T-helper 2 cell treated with Interferon-gamma antibody and Interleukin-4, amounts not matched to agents 5 μg/mL and 100 μg/mL, for 36 hours (primary cell): ENCODE measurements at regions not wholly inside any gene's neighbourhood (a gene's known extent, or its start where the extent isn't known, plus 50 kb on each side); places are given as distances from the start of the nearest gene placed in this dataset.

ENCODE experiments used
- DNase-seq: peaks from one replicate; pipeline ENCODE4 v3.0.0; 2021; ENCODE audit warnings: low spot score
- H3K27ac Mint-ChIP-seq: one replicate; pipeline ENCODE4 v1.8.0; 2021; ENCODE audit warnings: mild to moderate bottlenecking, mixed read lengths
- H3K27me3 Mint-ChIP-seq: one replicate; pipeline ENCODE4 v1.8.0; 2021; ENCODE audit warnings: low read depth, mixed read lengths
- H3K36me3 Mint-ChIP-seq: one replicate; pipeline ENCODE4 v1.8.0; 2021; ENCODE audit warnings: low read depth, mixed read lengths
- H3K4me1 Mint-ChIP-seq: one replicate; pipeline ENCODE4 v1.8.0; 2021; ENCODE audit warnings: low read depth, mixed read lengths
- H3K4me3 Mint-ChIP-seq: one replicate; pipeline ENCODE4 v1.8.0; 2022; ENCODE audit warnings: mild to moderate bottlenecking, moderate library complexity, mixed read lengths
- H3K9me3 Mint-ChIP-seq: one replicate; pipeline ENCODE4 v1.8.0; 2021; ENCODE audit warnings: mixed read lengths

DNA sequence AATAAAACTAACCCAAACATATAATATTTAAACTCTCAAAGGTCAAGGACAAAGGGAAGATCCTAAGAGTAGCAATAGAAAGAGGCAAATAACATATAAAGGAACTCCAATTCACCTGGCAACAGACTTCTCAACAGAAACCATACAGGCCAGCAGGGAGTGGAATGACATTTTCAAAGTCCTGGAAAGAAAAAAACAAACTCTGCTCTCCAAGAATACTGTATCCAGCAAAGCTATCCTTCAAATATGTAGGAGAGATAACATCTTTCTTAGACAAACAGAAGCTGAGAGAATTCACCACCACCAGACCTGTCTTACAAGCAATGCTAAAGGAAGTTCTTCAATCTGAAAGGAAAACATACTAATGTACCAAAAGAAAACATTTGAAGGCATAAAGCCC, 51.5 kb upstream of the TMEM158 start:
- no peaks in the 10 kb centered on the region for H3K4me1 Mint-ChIP-seq
- peaks cover 24% of the 10 kb centered on the region for H3K9me3 Mint-ChIP-seq
- H3K36me3 Mint-ChIP-seq = no peaks in the 10 kb centered on the region
- no peak for DNase-seq
- peaks cover 37% of the 10 kb centered on the region for H3K27me3 Mint-ChIP-seq
- H3K27ac Mint-ChIP-seq = no peak overlapping the region
- no peak overlapping the region for H3K4me3 Mint-ChIP-seq

DNA sequence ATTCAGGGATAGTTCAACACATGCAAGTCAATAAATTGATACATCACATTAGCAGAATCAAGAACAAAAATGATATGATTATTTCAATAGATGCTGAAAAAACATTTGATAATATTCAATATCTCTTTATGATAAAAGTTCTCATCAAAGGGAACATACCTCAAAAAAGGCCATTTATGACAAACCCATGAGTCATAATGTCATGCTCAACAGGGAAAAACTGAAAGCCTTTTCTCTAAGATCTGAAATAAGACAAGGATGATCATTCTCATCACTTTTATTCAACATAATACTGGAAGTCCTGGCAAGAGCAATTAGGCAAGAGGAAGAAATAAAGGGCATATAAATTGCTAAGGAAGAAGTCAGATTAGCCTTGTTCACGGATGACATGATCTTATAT, 54.1 kb upstream of the TMEM158 start:
- no peak overlapping the region for H3K27ac Mint-ChIP-seq
- peaks cover 24% of the 10 kb centered on the region for H3K9me3 Mint-ChIP-seq
- H3K4me1 Mint-ChIP-seq = no peaks in the 10 kb centered on the region
- no peaks in the 10 kb centered on the region for H3K36me3 Mint-ChIP-seq
- DNase-seq = no peak
- no peak overlapping the region for H3K4me3 Mint-ChIP-seq
- H3K27me3 Mint-ChIP-seq = peaks cover 36% of the 10 kb centered on the region

DNA sequence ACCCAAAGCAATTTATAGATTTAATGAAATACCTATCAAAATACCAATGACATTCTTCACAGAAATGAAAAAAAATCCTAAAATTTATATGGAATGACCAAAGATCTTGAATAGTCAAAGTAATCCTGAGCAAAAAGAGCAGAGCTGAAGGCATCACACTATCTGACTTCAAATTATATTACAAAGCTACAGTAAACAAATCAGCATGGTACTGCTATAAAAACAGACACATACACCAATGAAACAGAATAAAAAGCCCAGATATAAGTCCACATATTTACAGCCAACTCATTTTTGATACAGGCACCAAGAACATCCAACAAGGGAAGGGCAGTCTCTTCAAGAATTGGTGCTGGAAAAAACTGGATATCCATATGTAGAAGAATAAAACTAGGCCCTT, 54.9 kb upstream of the TMEM158 start:
- no peak for DNase-seq
- Mint-ChIP-seq H3K27me3 (peaks cover 36% of the 10 kb centered on the region), H3K36me3 (no peaks in the 10 kb centered on the region), H3K9me3 (peaks cover 24% of the 10 kb centered on the region), H3K4me3 (no peak overlapping the region), H3K27ac (no peak overlapping the region), H3K4me1 (no peaks in the 10 kb centered on the region)

DNA sequence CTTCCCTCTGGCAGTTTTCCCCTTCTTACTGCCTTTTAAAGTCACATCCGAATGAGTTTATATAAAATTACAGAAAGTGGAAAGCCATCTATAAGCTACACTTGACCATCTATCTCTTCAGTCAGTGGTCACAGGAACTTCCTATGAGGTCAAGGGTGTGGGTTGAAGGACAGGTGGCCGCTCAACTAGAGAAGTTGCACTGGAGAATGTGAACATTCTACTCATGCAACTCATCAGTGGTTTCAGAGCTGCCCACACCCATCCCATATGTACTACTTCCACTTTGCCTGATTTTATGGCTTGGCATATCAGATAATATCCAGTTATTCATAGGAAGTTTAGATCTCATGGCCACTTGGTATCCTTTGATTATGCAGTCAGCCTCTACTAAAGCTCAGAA, 57.4 kb upstream of the TMEM158 start:
- H3K27ac Mint-ChIP-seq = no peak overlapping the region
- peaks cover 43% of the 10 kb centered on the region for H3K27me3 Mint-ChIP-seq
- no peaks in the 10 kb centered on the region for H3K4me1 Mint-ChIP-seq
- no peaks in the 10 kb centered on the region for H3K36me3 Mint-ChIP-seq
- H3K4me3 Mint-ChIP-seq = no peak overlapping the region
- H3K9me3 Mint-ChIP-seq = peaks cover 15% of the 10 kb centered on the region
- no peak for DNase-seq

DNA sequence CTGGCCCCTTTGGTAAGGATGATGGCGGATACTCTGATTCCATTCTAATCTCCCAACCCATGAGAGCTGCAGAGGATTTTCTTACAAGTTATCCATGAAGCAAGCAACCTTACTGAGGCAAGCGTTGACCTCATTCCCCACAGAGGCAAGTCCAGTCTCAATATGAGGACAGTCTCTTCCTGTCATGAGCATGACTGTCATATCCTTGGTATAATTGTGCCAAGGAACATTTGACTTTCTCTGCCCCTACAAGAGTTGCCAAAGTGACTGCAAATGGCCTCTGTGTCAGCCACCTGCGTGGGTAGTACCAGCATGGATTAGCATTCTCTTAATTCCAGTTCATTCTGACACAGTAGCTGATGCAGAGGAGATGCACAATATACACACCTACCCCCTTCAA, 71.2 kb upstream of the TMEM158 start:
- Mint-ChIP-seq H3K9me3 (peaks cover 11% of the 10 kb centered on the region), H3K27ac (no peak overlapping the region), H3K4me3 (no peak overlapping the region), H3K4me1 (no peaks in the 10 kb centered on the region), H3K36me3 (no peaks in the 10 kb centered on the region), H3K27me3 (peaks cover 23% of the 10 kb centered on the region)
- no peak for DNase-seq

DNA sequence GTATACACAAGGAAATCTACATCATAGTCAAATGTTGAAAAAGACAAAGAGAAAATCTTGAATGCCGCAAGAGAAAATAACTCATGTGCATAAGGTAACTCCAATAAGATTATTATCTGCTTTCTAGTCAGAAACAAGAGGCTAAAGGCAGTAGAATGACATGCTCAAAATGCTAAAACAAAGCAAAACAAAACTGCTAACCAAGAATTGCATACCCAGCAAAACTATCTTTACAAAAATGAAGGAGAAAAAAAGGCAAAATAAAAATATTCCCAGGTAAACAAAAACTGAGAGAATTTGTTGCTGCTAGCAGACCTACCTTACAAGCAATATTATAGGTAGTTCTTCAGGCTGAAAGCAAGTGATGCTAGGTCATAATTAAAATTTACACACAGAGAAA, 76.4 kb upstream of the TMEM158 start:
- no peak for DNase-seq
- Mint-ChIP-seq H3K9me3 (peaks cover 13% of the 10 kb centered on the region), H3K4me1 (no peaks in the 10 kb centered on the region), H3K27me3 (peaks cover 22% of the 10 kb centered on the region), H3K4me3 (no peak overlapping the region), H3K36me3 (no peaks in the 10 kb centered on the region), H3K27ac (no peak overlapping the region)

DNA sequence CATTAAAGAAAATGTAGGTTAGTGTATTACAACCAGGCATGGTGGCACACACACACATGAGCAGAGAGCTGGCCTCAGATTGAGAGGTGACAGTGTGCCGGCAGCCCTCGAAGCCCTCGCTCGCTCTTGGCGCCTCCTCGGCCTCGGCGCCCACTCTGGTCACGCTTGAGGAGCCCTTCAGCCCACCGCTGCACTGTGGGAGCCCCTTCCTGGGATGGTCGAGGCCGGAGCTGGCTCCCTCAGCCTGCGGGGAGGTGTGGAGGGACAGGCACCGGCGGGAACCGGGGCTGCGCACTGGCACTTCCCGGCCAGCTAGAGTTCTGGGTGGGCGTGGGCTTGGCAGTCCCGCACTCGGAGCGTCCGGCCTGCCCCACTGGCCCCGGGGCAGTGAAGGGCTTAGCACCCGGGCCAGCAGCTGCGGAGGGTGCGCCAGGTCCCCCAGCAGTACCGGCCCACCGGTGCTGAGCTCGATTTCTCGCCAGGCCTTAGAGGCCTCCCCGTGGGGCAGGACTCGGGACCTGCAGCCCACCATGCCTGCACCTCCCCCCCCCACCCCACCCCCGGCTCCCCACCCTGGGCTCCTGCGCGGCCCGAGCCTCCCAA, 80.4 kb upstream of the TMEM158 start:
- H3K4me3 Mint-ChIP-seq = no peak overlapping the region
- no peaks in the 10 kb centered on the region for H3K4me1 Mint-ChIP-seq
- H3K36me3 Mint-ChIP-seq = no peaks in the 10 kb centered on the region
- H3K27ac Mint-ChIP-seq = no peak overlapping the region
- no peak for DNase-seq
- peaks cover 7% of the 10 kb centered on the region for H3K9me3 Mint-ChIP-seq
- peaks cover 18% of the 10 kb centered on the region for H3K27me3 Mint-ChIP-seq

DNA sequence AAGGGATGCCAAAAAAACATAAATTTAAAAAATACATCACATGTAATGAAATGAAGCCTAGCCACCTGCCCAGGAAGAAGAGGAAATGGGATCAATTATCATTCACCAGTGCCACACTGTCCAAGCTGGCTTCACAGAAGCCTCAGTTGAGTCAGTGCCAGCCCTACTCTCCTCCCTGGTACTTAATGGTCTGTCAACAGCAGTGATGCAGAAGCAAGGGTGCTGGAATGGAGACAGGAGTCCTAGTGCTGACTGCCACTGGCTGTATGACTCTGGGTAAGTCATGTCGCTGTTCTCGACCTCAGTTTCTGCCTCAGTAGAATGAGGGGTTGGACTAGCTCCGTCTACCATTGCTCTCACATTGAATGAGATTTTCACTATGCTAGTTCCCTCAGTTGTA, 78.5 kb upstream of the LARS2 start:
- Mint-ChIP-seq H3K4me3 (no peak overlapping the region), H3K27me3 (peaks cover 16% of the 10 kb centered on the region), H3K27ac (no peak overlapping the region), H3K36me3 (no peaks in the 10 kb centered on the region), H3K4me1 (no peaks in the 10 kb centered on the region), H3K9me3 (no peaks in the 10 kb centered on the region)
- DNase-seq = no peak

DNA sequence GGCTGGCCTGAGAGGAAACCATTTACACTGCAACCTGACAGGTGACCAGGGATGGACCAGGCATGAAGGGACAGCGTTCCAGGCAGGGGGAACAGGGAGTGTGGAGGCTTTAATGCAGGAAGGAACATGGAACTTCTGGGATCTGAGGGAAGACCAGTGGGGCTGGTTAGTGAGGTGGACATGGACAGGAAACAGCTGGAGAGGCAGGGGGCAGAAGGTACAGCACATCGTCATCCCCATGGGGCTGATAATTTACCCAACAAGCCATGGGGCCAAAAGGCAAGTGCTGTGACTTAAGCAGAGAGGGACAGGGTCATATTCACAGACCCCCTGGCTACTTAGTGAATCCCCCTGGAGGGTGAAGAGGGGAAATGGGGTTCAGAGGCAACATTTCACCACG, 77.0 kb upstream of the LARS2 start:
- no peaks in the 10 kb centered on the region for H3K9me3 Mint-ChIP-seq
- no peaks in the 10 kb centered on the region for H3K4me1 Mint-ChIP-seq
- no peak for DNase-seq
- H3K27ac Mint-ChIP-seq = no peak overlapping the region
- no peak overlapping the region for H3K4me3 Mint-ChIP-seq
- peaks cover 13% of the 10 kb centered on the region for H3K27me3 Mint-ChIP-seq
- H3K36me3 Mint-ChIP-seq = no peaks in the 10 kb centered on the region

DNA sequence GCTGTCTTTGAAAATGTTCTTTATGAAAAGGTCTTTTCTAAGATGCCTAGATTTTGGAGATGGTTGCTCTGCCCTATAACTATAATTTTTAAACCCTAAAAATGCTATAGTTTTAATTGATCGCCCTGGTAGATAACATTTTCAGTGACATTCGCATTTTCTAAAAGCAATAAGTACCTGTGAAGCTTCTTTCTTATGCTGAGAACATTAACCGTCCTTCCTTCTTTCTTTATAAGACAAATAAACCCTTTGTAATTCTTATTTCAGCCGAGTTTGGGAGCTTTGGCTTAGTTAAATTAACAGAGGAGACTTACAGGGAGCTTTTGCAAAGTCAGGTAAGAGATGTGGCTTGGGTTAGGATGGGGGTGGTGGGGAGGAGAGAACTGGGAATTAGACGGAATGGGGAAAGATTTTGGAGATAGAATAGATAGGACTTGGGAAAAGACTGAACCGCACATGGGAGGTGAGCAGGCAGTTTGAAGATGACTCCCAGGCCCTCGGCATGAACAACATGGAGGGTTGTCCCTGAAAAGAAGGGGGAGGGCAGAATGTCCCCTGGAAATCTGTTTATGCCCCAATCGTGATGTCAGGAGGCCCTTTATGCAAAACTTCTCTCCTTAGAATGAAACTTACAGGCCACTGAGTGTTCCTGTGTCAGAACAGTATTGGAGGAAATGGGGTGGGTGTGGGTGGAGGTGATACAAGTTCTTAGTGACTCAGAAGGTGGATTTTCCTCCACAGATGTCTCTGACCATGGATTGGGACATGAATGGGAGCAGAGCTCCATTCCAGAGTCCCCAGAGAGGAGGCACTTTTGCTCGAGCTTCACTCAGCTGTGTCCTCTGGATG, 76.2 kb upstream of the LARS2 start:
- Mint-ChIP-seq H3K4me3 (no peak overlapping the region), H3K27me3 (peaks cover 13% of the 10 kb centered on the region), H3K36me3 (no peaks in the 10 kb centered on the region), H3K27ac (no peak overlapping the region), H3K4me1 (no peaks in the 10 kb centered on the region), H3K9me3 (no peaks in the 10 kb centered on the region)
- DNase-seq = no peak

DNA sequence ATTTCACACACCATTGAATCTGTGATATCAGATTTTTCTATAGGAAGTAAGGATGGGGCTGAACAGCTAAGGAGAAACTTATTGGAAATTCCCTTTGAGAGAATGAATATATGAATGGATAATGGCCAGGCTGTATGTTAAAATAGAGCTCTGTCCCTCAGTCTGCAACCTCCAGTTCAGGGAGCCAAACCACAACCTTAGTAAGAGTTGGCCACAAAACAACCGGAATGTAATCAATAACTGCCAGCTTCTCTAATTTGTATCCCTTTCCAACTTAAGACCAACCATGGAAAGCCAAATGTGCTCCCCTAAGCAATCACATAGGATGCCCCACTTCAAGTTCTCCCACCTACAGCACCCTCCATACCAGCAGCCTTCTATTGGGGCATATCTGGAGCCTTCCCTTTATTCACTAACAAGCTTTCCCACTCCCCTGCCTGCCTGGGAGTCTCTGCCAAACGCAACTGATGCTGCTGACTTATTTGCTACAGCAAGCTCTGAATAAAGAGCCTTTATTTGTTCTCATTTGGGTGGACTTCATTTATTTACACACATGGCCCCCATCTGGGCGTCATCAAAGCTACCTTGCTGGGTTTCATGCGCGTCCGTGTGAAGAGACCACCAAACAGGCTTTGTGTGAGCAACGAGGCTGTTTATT, 75.4 kb upstream of the LARS2 start:
- Mint-ChIP-seq H3K9me3 (no peaks in the 10 kb centered on the region), H3K4me3 (no peak overlapping the region), H3K27me3 (peaks cover 13% of the 10 kb centered on the region), H3K36me3 (no peaks in the 10 kb centered on the region), H3K4me1 (no peaks in the 10 kb centered on the region), H3K27ac (no peak overlapping the region)
- no peak for DNase-seq

DNA sequence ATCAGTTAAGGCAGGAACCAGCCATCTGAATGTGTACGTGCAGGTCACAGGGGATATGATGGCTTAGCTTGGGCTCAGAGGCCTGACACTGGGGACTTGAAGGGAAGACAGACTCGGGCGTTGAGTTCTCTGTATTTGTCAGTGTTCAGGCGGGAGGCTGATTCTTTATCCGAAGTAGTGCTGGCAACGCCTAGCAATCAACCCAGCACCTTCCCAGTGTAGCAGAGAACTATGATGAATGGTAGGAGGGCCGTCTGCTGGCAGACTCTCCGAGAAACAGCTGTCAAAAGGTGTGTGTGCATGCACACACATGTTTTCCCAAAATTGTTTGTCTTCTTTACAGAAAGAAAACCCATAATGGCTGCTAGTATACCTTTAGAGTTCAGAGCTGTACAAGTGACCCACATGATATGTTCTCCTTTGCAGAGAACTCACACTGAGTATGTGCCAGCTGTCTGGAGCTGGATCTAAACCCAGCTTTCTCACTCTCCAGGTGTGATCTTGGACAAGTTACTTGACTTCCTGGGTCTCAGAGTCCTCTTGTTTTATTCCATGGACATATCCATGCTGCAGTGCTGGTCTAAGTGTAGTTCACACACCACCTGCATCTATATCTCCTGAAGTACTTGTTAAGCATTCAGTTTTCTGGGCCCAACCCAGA, 74.5 kb upstream of the LARS2 start:
- no peaks in the 10 kb centered on the region for H3K36me3 Mint-ChIP-seq
- H3K9me3 Mint-ChIP-seq = no peaks in the 10 kb centered on the region
- peaks cover 13% of the 10 kb centered on the region for H3K27me3 Mint-ChIP-seq
- H3K4me1 Mint-ChIP-seq = no peaks in the 10 kb centered on the region
- no peak for DNase-seq
- H3K27ac Mint-ChIP-seq = no peak overlapping the region
- H3K4me3 Mint-ChIP-seq = no peak overlapping the region

DNA sequence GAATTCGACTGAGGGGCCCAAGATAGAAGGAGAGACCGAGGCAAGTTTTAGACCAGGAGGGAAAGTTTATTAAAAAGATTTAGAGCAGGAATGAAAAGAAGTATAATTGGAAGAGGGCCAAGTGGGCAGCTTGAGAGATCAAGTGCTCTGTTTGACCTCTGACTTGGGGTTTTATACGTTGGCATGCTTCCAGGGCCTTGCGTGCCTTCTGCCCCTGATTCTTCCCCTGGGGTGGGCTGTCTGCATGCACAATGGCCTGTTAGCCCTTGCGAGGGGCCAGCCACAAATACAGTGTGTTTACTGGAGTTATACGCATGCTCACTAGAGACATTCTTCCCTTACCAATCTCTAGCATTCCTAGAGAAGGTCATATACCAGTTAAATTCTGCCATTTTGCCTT, 70.7 kb upstream of the LARS2 start:
- Mint-ChIP-seq H3K9me3 (no peaks in the 10 kb centered on the region), H3K4me3 (no peak overlapping the region), H3K36me3 (no peaks in the 10 kb centered on the region), H3K27ac (no peak overlapping the region), H3K27me3 (peaks cover 9% of the 10 kb centered on the region), H3K4me1 (no peaks in the 10 kb centered on the region)
- DNase-seq = no peak

DNA sequence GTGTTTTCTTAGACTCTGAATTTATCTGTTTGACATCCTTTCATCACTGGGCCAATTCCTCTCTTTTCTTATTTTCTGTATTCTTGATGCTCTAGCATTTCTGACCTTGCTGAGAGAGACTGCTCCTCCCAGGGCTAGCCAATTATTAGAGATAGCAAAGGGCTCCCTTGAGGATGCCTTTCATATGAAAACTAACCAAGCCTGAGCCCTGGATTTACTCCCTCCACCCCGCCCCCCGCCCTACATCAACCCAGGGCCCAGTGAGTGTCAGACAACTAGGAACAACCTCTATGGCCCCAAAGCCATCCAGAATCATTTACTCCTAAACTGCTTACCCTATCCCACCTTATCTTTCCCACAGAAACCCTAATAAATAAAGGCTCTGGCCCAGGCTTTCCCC, 69.7 kb upstream of the LARS2 start:
- no peak for DNase-seq
- no peaks in the 10 kb centered on the region for H3K36me3 Mint-ChIP-seq
- no peaks in the 10 kb centered on the region for H3K4me1 Mint-ChIP-seq
- no peaks in the 10 kb centered on the region for H3K9me3 Mint-ChIP-seq
- H3K27me3 Mint-ChIP-seq = peaks cover 9% of the 10 kb centered on the region
- H3K4me3 Mint-ChIP-seq = no peak overlapping the region
- no peak overlapping the region for H3K27ac Mint-ChIP-seq
